NCI-H1694 (cell line): ENCODE measurements at regions not wholly inside any gene's neighbourhood (a gene's known extent, or its start where the extent isn't known, plus 50 kb on each side); places are given as distances from the start of the nearest gene placed in this dataset.

Experiments used
- DNase-seq: peaks from one replicate; lab custom pipeline; 2025; lab: John Stamatoyannopoulos, UW

- no peak for DNase-seq
Measured at GRCh38 chr21:35938446-35938845, 121.9 kb downstream of the SETD4 start.

- DNase-seq, result no peak
Measured at GRCh38 chr21:35933466-35933865, 126.9 kb downstream of the SETD4 start.

- DNase-seq, result no peak
Measured at GRCh38 chr21:35932232-35932911, 128.0 kb downstream of the SETD4 start.

- DNase-seq, result no peak
Measured at GRCh38 chr21:35929901-35930300, 130.4 kb downstream of the SETD4 start.

GRCh38 chr21:35927262-35927661, 133.1 kb downstream of the SETD4 start:
- DNase-seq, result no peak

GRCh38 chr21:35926003-35926740, 134.2 kb downstream of the SETD4 start:
- no peak for DNase-seq

- no peak for DNase-seq
Measured at GRCh38 chr21:35925497-35925896, 134.8 kb downstream of the SETD4 start.

- no peak for DNase-seq
Measured at GRCh38 chr21:35924714-35925301, 135.5 kb downstream of the SETD4 start.

- DNase-seq, result no peak
Measured at GRCh38 chr21:35923971-35924370, 136.4 kb downstream of the SETD4 start.

GRCh38 chr21:35922618-35923017, 137.7 kb downstream of the SETD4 start:
- DNase-seq, result no peak

- DNase-seq, result no peak
Measured at GRCh38 chr21:35921471-35921870, 138.9 kb downstream of the SETD4 start.

- no peak for DNase-seq
Measured at GRCh38 chr21:35920436-35920835, 139.9 kb downstream of the SETD4 start.

GRCh38 chr21:35915030-35915429, 145.3 kb downstream of the SETD4 start:
- DNase-seq, result no peak

- DNase-seq, result no peak
Measured at GRCh38 chr21:35911412-35912191, 148.7 kb downstream of the SETD4 start.

- DNase-seq, result no peak
Measured at GRCh38 chr21:35909456-35910223, 150.7 kb downstream of the SETD4 start.

- no peak for DNase-seq
Measured at GRCh38 chr21:35908311-35909078, 151.8 kb downstream of the SETD4 start.

- DNase-seq, result no peak
Measured at GRCh38 chr21:35906586-35906985, 153.7 kb downstream of the SETD4 start.

- DNase-seq, result no peak
Measured at GRCh38 chr21:35905963-35906345, 154.4 kb downstream of the SETD4 start.

GRCh38 chr21:35905096-35905962, 155.0 kb downstream of the SETD4 start:
- DNase-seq, result no peak

- DNase-seq, result no peak
Measured at GRCh38 chr21:35900539-35900938, 159.8 kb downstream of the SETD4 start.
